Activated CD4-positive, alpha-beta memory T cell treated with anti-CD3 and anti-CD28 coated beads for 36 hours (primary cell): ENCODE measurements at regions not wholly inside any gene's neighbourhood (a gene's known extent, or its start where the extent isn't known, plus 50 kb on each side); places are given as distances from the start of the nearest gene placed in this dataset.
"Not testable (repeated sequence)": the region's sequence is repeated elsewhere in the genome, so short reads cannot be mapped to it uniquely, and the experiment has no call there.

Experiments used
- CTCF ChIA-PET: fragments of 350-600 bp; sonication (Branson Sonifier 250); formaldehyde crosslinking; loops from one replicate; lab custom pipeline; 2021; ENCODE audit warnings: antibody characterized with exemption, inconsistent platforms; lab: Charles Lee
- POLR2A ChIA-PET: fragments of 350-600 bp; sonication (Branson Sonifier 250); formaldehyde crosslinking; loops from one replicate; lab custom pipeline; 2021; ENCODE audit warnings: antibody characterized with exemption; lab: Charles Lee
- DNase-seq: peaks from one replicate; pipeline ENCODE4 v3.0.0-alpha.2; 2020
- H3K27ac Mint-ChIP-seq: one replicate; pipeline ENCODE4 v1.8.0; 2021; ENCODE audit warnings: mixed read lengths
- H3K27me3 Mint-ChIP-seq: one replicate; pipeline ENCODE4 v1.8.0; 2021; ENCODE audit warnings: mixed read lengths
- H3K36me3 Mint-ChIP-seq: one replicate; pipeline ENCODE4 v1.8.0; 2021; ENCODE audit warnings: mixed read lengths
- H3K4me1 Mint-ChIP-seq: one replicate; pipeline ENCODE4 v1.8.0; 2021; ENCODE audit warnings: low read depth, mixed read lengths
- H3K4me3 Mint-ChIP-seq: one replicate; pipeline ENCODE4 v1.8.0; 2021; ENCODE audit warnings: mild to moderate bottlenecking, mixed read lengths
- H3K9me3 Mint-ChIP-seq: one replicate; pipeline ENCODE4 v1.8.0; 2021; ENCODE audit warnings: mixed read lengths
- intact Hi-C: fragments of 100-400 bp; cut with micrococcal nuclease; formaldehyde crosslinking; loops from one replicate; pipeline ENCODE4 v1.15.1; 2023

DNA sequence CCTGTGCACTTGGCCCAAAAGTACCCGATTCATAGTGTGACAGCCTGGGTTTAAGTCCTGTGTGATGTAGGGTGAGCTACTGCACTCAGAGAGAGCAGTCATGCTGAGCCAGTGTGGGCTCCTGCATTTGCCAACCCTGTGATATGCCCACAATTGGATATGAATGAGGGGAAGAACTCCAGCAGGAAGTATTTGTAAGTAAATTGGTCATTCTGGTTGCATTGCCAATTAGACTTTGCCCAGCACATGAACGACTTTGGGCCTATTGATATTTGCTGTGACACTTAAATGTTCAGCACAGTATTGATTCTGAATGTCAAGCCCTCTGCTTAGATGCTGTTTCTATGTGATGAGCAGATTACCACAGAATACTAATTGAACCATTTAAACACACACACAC lies 570.9 kb downstream of the PIK3C3 start:
- no peaks in the 10 kb centered on the region for H3K4me1 Mint-ChIP-seq
- intact Hi-C loops = no loop called here
- CTCF ChIA-PET = no interaction called here
- POLR2A ChIA-PET = no interaction called here
- H3K36me3 Mint-ChIP-seq = no peaks in the 10 kb centered on the region
- H3K27me3 Mint-ChIP-seq = no peaks in the 10 kb centered on the region
- H3K27ac Mint-ChIP-seq = no peak overlapping the region
- DNase-seq = no peak
- H3K4me3 Mint-ChIP-seq = no peak overlapping the region
- H3K9me3 Mint-ChIP-seq = no peaks in the 10 kb centered on the region

DNA sequence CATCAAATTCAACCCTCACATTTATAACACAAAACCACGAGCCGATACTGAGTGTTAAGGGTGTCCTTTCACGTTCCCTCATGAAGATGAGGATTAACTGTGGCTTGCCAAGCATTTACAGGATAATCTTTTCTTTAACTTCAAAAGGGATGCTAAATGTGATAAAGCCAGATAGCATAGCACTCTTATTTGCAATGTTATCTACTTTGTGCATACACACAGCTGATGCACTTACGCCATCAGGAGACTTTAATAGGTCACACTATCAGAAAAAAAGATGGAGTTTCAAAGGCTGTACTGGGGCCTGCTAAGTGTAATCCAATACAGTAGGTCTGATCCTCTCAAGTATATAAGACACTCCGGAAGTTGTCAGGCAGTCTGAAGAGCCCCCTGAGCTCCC lies 572.7 kb downstream of the PIK3C3 start:
- intact Hi-C loops = no loop called here
- Mint-ChIP-seq H3K27me3 (no peaks in the 10 kb centered on the region), H3K36me3 (no peaks in the 10 kb centered on the region), H3K4me3 (no peak overlapping the region), H3K27ac (no peak overlapping the region), H3K9me3 (no peaks in the 10 kb centered on the region), H3K4me1 (no peaks in the 10 kb centered on the region)
- CTCF ChIA-PET = no interaction called here
- POLR2A ChIA-PET = no interaction called here
- DNase-seq = no peak

DNA sequence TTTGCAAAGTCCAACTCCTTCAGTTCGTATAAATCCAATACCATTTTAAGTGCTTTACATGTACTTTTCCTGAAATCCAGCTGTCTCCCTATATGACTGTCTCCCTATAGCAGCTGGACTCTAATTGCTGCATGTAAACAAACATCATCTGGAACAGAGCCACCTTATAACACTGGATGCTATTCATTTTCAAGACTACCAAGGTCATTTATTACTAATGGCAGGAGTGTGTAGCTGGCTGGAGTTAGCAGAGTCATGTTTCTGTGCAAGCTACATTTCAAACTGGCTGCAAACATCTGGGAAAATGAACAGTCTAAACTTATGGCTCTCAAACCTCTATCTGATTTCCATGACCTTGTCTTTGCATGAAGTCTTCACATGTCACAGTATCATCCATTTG lies 575.2 kb downstream of the PIK3C3 start:
- ChIA-PET CTCF (no interaction called here), POLR2A (no interaction called here)
- intact Hi-C loops = no loop called here
- no peak overlapping the region for H3K27ac Mint-ChIP-seq
- H3K4me3 Mint-ChIP-seq = no peak overlapping the region
- no peaks in the 10 kb centered on the region for H3K4me1 Mint-ChIP-seq
- no peaks in the 10 kb centered on the region for H3K9me3 Mint-ChIP-seq
- no peaks in the 10 kb centered on the region for H3K36me3 Mint-ChIP-seq
- H3K27me3 Mint-ChIP-seq = no peaks in the 10 kb centered on the region
- DNase-seq = no peak

DNA sequence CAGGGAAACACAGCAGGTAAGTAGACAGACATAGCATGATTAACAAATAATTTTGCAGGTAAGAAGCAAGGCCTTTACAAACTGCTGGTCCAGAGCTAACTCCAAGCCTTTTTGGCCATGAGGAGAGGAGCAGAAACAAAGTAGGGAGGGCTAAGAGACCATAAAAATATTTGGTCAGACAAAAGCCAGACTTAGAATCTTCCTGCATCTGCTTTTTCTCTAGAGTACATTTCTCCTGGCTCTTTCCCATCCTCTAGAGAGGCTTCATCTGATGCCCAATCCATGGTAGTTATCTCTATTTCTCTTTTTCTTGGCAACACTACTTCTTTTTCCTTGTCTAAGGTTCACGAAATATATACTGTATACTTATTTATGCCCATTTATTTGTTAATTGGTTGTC lies 577.1 kb downstream of the PIK3C3 start:
- CTCF ChIA-PET = no interaction called here
- no peak overlapping the region for H3K4me3 Mint-ChIP-seq
- POLR2A ChIA-PET = no interaction called here

DNA sequence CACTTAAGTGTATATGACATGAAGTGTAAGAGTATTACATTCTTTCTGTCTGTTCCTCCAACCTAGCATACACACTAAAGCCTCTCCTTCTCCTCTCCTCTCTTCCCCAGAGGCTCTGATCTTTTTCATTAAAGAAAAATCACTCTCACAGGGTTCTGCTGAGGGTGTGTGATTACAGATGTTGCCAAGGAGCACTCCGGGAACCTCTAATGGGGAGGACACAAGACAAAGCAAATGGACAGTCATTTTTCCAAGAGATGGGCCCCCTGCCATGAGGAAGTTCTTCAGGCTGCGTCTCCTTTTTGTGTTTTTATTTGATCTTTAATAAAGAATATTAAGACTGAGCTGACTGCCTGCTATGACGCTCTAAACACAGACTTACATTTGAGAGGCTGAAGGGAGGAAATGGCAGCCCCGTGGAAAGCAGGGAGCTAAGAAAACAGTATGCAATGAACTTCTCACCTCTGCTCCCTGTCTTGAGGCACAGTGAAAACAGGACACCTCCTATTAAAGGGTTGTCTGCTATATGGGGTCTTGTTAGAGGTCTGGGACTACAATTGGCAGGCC lies 578.1 kb downstream of the PIK3C3 start:
- Mint-ChIP-seq H3K4me3 (no peak overlapping the region), H3K36me3 (no peaks in the 10 kb centered on the region), H3K4me1 (no peaks in the 10 kb centered on the region), H3K9me3 (peaks cover 2% of the 10 kb centered on the region), H3K27ac (no peak overlapping the region), H3K27me3 (no peaks in the 10 kb centered on the region)
- DNase-seq = no peak
- CTCF ChIA-PET = no interaction called here
- POLR2A ChIA-PET = no interaction called here
- intact Hi-C loops = no loop called here

More for the DNA sequence above, 577.1 kb downstream of the PIK3C3 start:
- no peak for DNase-seq
- H3K27me3 Mint-ChIP-seq = no peaks in the 10 kb centered on the region
- H3K27ac Mint-ChIP-seq = no peak overlapping the region
- peaks cover 2% of the 10 kb centered on the region for H3K9me3 Mint-ChIP-seq
- no peaks in the 10 kb centered on the region for H3K4me1 Mint-ChIP-seq
- no peaks in the 10 kb centered on the region for H3K36me3 Mint-ChIP-seq
- intact Hi-C loops = no loop called here

DNA sequence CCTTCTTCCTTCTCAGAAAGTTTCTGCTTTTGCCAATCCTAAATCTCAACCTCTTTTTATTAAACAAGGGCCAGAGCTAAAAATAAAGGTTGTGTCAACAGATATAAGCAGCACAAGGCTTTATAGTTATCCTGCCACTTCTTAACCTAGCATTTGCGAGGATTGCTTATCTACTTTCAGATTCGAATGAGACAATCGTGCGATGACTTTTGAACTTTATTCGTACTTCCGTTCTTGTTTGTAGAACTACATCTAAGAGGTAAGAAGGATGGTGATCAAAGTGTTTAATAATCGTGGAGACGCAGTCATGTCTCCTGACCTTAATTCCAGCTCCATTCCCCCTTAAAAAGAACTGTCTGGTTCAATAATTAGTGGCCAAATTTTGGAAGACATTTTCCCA lies 578.6 kb downstream of the PIK3C3 start:
- H3K9me3 Mint-ChIP-seq = peaks cover 2% of the 10 kb centered on the region
- ChIA-PET CTCF (no interaction called here), POLR2A (no interaction called here)
- H3K27ac Mint-ChIP-seq = no peak overlapping the region
- no peak overlapping the region for H3K4me3 Mint-ChIP-seq
- H3K36me3 Mint-ChIP-seq = no peaks in the 10 kb centered on the region
- H3K27me3 Mint-ChIP-seq = no peaks in the 10 kb centered on the region
- intact Hi-C loops = no loop called here
- DNase-seq = no peak
- no peaks in the 10 kb centered on the region for H3K4me1 Mint-ChIP-seq

DNA sequence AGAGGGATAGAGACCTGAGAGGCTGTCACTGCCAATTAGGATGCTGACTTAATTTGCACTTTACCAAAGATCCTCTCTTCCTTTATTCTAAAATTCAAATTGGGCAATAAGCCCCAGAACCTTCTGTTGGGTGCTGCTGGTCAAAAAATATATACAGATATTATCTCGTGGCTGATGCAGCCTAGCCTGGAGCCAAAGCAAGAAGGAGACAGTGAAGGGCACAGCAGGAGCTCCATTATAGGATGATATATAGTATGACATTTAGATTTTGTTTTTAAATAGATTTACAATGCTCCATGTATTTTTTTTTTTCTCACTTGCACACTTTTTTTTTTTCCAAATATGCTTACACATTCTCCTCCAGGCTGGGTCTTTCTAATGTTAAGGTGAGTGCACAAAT lies 579.3 kb downstream of the PIK3C3 start:
- no peak for DNase-seq
- Mint-ChIP-seq H3K4me3 (no peak overlapping the region), H3K4me1 (no peaks in the 10 kb centered on the region), H3K36me3 (no peaks in the 10 kb centered on the region), H3K9me3 (peaks cover 2% of the 10 kb centered on the region), H3K27me3 (no peaks in the 10 kb centered on the region), H3K27ac (no peak overlapping the region)
- POLR2A ChIA-PET = no interaction called here
- CTCF ChIA-PET = no interaction called here
- intact Hi-C loops = no loop called here

DNA sequence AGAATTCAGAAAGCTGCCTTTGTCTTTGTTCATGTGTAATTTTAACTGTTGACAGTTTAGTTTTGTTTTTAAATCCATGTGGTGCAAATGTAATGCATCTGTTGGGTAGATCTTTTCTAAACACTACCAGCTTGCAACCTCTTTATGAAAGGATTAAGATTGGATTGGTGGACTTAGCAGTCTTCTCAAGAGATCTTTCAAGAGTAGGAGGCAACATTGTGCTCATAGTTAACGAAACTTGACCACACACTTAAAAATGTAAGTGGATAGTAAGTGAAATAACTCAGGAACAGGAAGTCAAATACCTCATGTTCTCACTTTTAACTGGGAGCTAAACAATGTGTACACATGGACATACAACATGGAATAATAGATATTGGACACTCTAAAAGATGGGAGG lies 579.0 kb downstream of the RIT2 start:
- CTCF ChIA-PET = no interaction called here
- H3K9me3 Mint-ChIP-seq = peaks cover 2% of the 10 kb centered on the region
- intact Hi-C loops = no loop called here
- no peaks in the 10 kb centered on the region for H3K36me3 Mint-ChIP-seq
- no peak overlapping the region for H3K27ac Mint-ChIP-seq
- no peaks in the 10 kb centered on the region for H3K27me3 Mint-ChIP-seq
- POLR2A ChIA-PET = no interaction called here
- H3K4me1 Mint-ChIP-seq = no peaks in the 10 kb centered on the region
- H3K4me3 Mint-ChIP-seq = no peak overlapping the region
- DNase-seq = no peak

DNA sequence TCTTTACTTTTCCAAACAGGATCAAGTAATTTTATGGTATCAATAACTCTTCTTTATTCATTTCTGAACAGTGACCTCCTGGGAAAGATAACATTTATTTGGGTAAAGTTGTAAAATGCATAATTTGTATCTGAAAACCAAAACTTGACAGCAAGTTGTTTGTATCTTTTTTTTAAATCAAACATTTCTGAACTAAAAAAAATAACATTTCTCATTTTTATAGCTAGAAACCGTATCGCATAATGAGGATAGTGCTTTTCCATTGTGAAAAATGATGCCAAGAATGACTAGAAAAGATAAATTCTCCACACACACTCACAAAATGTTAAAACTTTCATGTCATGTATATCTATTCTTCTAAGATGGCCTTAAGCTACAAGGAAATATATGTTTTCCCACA lies 578.2 kb downstream of the RIT2 start:
- no peaks in the 10 kb centered on the region for H3K4me1 Mint-ChIP-seq
- CTCF ChIA-PET = no interaction called here
- no peaks in the 10 kb centered on the region for H3K36me3 Mint-ChIP-seq
- peaks cover 10% of the 10 kb centered on the region for H3K9me3 Mint-ChIP-seq
- intact Hi-C loops = no loop called here
- POLR2A ChIA-PET = no interaction called here
- H3K4me3 Mint-ChIP-seq = no peak overlapping the region
- H3K27me3 Mint-ChIP-seq = no peaks in the 10 kb centered on the region
- DNase-seq = no peak
- H3K27ac Mint-ChIP-seq = no peak overlapping the region

DNA sequence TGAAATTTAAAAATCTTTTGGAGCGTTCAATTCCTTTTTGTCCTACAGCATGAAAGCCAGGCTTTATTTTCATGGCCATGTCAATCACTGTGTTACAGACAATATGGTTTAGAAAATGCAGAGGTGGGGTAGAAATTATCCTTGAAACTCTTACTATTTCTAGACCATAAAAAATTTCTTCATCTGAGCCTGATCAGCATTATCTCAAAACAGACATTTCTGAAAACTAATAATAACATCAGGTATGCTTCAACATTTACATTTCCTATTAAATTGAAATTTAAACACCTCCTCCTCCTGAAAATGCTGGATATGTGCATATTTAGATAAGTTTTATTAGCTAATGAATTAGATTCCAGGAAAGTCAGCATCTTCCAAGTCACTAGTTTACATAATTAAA lies 570.6 kb downstream of the RIT2 start:
- no peak for DNase-seq
- peaks cover 13% of the 10 kb centered on the region for H3K9me3 Mint-ChIP-seq
- H3K4me3 Mint-ChIP-seq = no peak overlapping the region
- H3K36me3 Mint-ChIP-seq = no peaks in the 10 kb centered on the region
- intact Hi-C loops = no loop called here
- ChIA-PET POLR2A (no interaction called here), CTCF (no interaction called here)
- no peaks in the 10 kb centered on the region for H3K27me3 Mint-ChIP-seq
- no peak overlapping the region for H3K27ac Mint-ChIP-seq
- H3K4me1 Mint-ChIP-seq = no peaks in the 10 kb centered on the region

DNA sequence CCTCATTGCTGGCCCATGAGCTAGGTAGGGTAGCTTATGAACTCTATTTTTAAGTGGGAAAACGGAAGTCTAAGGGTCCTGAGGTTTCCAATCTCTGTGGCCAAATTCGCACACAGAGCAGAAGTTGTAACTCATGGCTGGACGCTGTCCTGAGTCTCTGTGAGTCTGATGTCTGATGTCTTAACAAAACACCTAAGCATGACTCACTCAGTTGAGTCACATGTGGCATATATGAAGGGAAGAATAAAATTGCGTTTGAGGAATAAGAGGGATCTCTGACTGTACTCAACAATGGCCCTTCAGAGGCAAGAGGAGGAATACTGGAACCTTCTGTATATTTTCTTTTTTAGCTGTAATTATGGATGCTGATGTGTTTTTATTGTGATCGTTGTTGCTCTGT lies 569.7 kb downstream of the RIT2 start:
- POLR2A ChIA-PET = no interaction called here
- Mint-ChIP-seq H3K4me3 (no peak overlapping the region), H3K9me3 (peaks cover 13% of the 10 kb centered on the region), H3K27ac (no peak overlapping the region), H3K27me3 (no peaks in the 10 kb centered on the region), H3K36me3 (no peaks in the 10 kb centered on the region), H3K4me1 (no peaks in the 10 kb centered on the region)
- intact Hi-C loops = no loop called here
- DNase-seq = no peak
- CTCF ChIA-PET = no interaction called here

DNA sequence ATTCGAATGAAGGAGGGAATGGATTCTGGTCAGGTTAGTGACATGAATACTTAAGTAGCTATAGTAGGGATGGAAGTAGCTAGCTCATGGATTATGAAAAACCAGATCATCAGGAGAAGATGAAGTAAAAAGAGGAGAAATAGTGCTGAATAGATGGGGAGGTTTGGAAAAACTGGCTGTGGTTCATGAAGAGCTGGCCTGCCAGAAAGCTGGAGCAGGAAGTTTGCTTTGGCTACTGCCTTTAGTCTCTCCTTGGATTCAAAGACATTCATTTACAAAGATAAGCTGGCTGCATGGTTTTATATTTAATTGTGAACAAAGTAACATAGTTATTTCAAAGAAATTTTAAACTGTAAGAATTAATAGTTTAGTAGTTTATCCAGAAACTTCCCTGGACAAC lies 567.0 kb downstream of the RIT2 start:
- H3K27me3 Mint-ChIP-seq = no peaks in the 10 kb centered on the region
- H3K9me3 Mint-ChIP-seq = peaks cover 4% of the 10 kb centered on the region
- no peaks in the 10 kb centered on the region for H3K4me1 Mint-ChIP-seq
- CTCF ChIA-PET = no interaction called here
- intact Hi-C loops = no loop called here
- no peak overlapping the region for H3K27ac Mint-ChIP-seq
- DNase-seq = no peak
- H3K36me3 Mint-ChIP-seq = no peaks in the 10 kb centered on the region
- H3K4me3 Mint-ChIP-seq = no peak overlapping the region
- POLR2A ChIA-PET = no interaction called here

DNA sequence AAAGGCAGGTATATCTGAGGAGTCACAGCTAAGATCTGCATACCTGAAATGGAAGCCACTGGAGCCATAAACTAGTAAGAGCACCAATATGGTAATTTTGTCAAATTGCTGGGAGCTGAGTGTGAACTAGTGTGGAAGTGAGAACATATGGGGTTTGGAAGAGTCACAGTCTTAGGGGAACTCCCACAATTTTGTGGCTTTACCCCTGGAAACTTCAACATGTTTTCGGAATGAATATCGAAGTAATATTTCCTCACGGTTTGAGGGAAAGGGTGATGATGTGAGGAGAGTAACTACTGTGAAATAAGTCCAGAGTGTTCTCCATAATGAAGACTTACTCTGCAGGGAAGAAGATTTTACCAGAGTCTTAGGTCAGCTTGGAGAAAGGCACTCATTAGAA lies 565.9 kb downstream of the RIT2 start:
- Mint-ChIP-seq H3K9me3 (peaks cover 4% of the 10 kb centered on the region), H3K4me1 (no peaks in the 10 kb centered on the region), H3K36me3 (no peaks in the 10 kb centered on the region), H3K27ac (no peak overlapping the region), H3K27me3 (no peaks in the 10 kb centered on the region), H3K4me3 (no peak overlapping the region)
- POLR2A ChIA-PET = no interaction called here
- DNase-seq = no peak
- intact Hi-C loops = no loop called here
- CTCF ChIA-PET = no interaction called here

DNA sequence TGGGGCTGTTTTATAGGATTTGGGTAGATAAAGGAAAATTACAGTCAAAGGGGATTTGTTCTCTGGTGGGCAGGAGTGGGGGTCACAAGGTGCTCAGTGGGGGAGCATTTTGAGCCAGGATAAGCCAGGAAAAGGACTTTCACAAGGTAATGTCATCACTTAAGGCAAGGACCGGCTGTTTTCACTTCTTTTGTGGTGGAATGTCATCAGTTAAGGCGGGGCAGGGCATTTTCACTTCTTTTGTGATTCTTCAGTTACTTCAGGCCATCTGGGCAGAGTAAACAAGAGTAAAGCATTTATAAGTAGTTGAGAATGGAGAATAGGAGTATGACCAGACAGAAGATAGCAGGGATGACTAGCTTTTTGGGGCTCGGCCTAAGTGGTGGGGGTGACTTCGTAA lies 562.9 kb downstream of the RIT2 start:
- H3K4me3 Mint-ChIP-seq, H3K4me1 Mint-ChIP-seq, H3K36me3 Mint-ChIP-seq, H3K9me3 Mint-ChIP-seq, H3K27me3 Mint-ChIP-seq, intact Hi-C loops, CTCF ChIA-PET, POLR2A ChIA-PET, H3K27ac Mint-ChIP-seq, DNase-seq: not testable (repeated sequence)
